HCT116 (cell line): ENCODE measurements at regions not wholly inside any gene's neighbourhood (a gene's known extent, or its start where the extent isn't known, plus 50 kb on each side); places are given as distances from the start of the nearest gene placed in this dataset.

Experiments
- EZH2 ChIP-seq: fragments of 200-600 bp; sonication (generic); IDR thresholded peaks from 2 replicates; pipeline ENCODE4 v1.6.1; 2017; ENCODE audit warnings: antibody characterized with exemption, mixed run types
- FOSL1 ChIP-seq: IDR thresholded peaks from 2 replicates; pipeline ENCODE4 v1.6.1; 2012; ENCODE audit warnings: low read depth
- POLR2AphosphoS5 ChIP-seq: IDR thresholded peaks from 2 replicates; pipeline ENCODE4 v1.6.1; 2011; ENCODE audit warnings: mild to moderate bottlenecking, low read depth, low read length, moderate library complexity

- TF ChIP-seq FOSL1 (no peak), EZH2 (no peak), POLR2AphosphoS5 (no peak)
Observed at GRCh38 chr2:199055336-199055735, 402.4 kb downstream of the SATB2 start.
